DMS53 (cell line): ENCODE measurements at regions not wholly inside any gene's neighbourhood (a gene's known extent, or its start where the extent isn't known, plus 50 kb on each side); places are given as distances from the start of the nearest gene placed in this dataset.
"Not testable (repeated sequence)": the region's sequence is repeated elsewhere in the genome, so short reads cannot be mapped to it uniquely, and the experiment has no call there.

Experiments
- DNase-seq: peaks from one replicate; lab custom pipeline; 2025; lab: John Stamatoyannopoulos, UW

GRCh38 chr7:88614736-88615135 is 144.8 kb upstream of the ZNF804B start:
- no peak for DNase-seq

DNA sequence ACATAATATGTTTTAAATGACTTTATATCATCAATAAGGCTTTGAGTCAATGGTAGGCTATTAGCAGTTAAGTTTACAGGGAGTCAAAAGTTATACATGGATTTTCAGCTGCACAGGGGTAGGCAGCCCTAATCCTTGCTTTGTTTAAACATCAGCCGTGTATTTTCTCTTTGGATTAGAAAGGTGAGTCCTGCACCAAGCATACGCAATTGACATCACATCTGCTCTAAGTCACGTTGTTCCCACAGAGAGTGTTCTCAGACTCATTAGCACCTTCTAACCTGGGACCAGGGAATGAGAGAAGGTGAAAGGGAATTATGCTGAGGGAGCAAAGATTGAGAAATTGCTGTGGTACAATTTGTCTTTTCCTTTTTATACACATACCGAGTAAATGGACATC is 148.6 kb upstream of the ZNF804B start:
- no peak for DNase-seq

DNA sequence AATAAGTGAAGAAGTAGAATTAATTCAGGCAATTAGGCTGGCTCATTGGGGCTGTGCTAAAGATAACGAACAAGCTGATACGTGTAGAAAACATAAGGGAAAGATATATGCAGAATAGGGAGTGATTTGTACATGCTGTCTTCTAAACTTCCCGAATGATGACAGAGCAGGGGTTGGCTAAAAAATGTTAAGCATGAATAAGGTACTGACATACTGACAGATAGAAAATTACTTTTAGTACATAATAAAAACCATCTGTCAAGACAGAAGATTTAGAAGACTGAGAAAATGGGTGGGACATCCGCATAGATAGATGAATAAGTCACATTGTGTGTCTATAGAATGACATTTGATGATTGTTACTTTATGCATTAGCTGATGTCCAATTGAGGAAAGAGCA is 158.8 kb upstream of the ZNF804B start:
- DNase-seq: no peak

DNA sequence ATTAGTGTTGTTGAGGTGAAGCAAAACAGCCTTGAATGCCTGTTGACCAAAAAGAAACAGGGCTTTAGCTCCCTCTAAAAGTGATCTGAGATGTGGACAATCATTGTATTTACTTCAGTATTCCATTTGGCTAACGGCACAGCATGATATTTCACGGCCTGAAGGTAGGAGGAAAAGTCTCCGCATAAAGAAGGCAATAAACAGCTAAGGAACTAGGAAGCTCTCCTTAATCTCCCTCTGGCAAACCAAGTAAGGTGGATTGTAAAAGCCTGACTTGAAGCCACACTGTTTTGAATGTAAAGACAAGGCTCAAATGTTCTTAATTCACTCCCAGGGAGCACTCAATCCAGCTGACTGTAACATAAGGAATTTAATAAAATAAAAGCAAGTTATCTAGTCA is 160.0 kb upstream of the ZNF804B start:
- no peak for DNase-seq

- no peak for DNase-seq
Measured at GRCh38 chr7:88597941-88598425, 161.5 kb upstream of the ZNF804B start.

DNA sequence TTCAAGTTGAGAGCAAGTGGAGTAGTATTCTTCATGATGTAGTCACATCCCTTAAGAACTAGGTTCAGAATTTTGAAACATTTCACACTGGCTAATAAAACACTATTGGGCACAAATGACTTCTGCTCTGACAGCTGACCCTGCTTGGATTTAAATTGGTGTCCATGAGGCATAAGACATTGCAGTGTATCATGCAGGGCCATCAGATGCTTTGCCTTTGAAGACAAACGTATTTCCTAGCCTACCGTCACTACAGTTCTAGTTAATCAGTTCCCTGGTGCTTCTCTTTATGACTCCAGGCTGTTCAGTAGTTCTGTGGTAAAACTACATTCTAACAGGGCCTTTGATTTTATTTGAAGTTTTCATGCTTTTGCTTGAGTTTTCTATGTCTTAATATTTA is 168.5 kb upstream of the ZNF804B start:
- DNase-seq: no peak

DNA sequence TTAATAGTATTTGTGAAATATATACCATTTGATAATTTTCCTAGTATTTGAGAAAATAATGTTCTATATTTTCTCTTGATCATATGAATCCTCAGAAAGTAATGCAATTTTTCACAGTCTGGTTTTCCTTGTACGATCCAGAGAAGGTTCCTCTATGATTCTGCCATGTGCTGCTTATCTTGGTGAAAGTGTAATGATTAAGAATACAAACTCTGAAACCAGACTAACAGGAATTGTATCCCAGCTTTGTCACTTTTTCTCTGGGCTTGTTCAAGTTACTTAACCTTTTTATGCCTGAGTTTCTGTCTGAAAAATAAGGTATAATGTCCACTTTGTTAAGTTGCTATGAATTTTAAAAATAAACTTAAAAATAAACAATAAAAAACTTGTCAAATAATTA is 169.6 kb upstream of the ZNF804B start:
- no peak for DNase-seq

GRCh38 chr7:88586890-88587289 is 172.6 kb upstream of the ZNF804B start:
- DNase-seq: no peak

- DNase-seq: no peak
Measured at GRCh38 chr7:88586219-88586618, 173.3 kb upstream of the ZNF804B start.

DNA sequence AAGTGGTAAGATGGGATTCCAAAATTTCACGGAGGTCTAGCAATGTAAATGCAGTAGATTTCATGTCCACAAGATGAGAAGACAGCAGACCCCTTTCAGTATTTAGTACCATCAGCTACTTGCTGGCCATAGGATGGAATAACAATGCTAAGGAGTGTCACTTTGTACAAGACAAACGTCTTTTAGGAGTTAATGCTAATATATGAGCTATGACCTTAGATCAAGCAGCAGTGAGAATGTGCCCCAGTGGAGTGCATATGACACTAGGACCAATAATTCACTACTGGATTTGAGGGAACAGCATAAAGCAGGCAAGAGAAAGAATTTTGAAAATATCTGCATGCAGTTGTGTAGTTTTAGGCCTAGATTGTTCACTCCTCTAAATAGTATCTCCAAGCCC is 182.8 kb upstream of the ZNF804B start:
- DNase-seq: no peak

- DNase-seq: no peak
Measured at GRCh38 chr7:88566162-88566729, 193.3 kb upstream of the ZNF804B start.

DNA sequence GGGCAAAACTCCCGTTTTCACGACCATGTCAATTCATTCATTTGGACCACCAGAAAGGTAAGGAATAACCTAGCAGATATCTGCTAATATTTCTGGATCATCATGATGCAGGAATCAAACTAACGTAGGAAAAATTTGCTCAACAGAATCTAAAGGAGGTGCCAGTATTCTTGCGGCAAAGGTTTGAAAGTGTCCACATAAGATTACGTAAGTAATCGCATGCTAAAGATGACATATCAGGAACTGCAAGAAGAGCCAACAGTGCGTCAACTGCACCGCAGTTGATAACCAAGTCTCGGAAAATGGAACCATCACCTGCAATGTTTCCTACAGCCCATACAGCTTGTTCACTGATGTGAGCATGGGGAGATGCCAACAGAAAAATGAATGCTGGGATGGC is 194.1 kb upstream of the ZNF804B start:
- DNase-seq: no peak

GRCh38 chr7:88556441-88556840 is 203.1 kb upstream of the ZNF804B start:
- not testable (repeated sequence) for DNase-seq

- not testable (repeated sequence) for DNase-seq
Measured at GRCh38 chr7:88554847-88555246, 204.7 kb upstream of the ZNF804B start.

DNA sequence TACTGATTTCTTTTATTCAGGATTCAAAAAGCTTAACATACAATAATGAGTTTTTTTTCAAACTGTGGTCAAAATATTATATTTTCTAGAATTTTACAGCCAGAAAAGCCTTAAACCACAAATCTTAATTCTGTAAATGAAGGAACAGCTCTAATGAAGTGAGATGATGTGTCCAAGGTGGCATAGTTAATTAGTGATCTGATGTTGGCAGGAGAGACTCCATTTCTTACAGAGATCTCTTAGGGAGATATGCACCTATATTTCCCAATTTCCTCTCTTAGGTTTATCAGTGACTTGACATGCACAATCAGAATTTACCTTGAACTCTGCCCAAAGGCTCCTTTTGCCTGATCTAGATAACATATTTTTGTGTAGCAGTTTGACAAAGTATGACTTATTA is 211.1 kb upstream of the ZNF804B start:
- DNase-seq: no peak

DNA sequence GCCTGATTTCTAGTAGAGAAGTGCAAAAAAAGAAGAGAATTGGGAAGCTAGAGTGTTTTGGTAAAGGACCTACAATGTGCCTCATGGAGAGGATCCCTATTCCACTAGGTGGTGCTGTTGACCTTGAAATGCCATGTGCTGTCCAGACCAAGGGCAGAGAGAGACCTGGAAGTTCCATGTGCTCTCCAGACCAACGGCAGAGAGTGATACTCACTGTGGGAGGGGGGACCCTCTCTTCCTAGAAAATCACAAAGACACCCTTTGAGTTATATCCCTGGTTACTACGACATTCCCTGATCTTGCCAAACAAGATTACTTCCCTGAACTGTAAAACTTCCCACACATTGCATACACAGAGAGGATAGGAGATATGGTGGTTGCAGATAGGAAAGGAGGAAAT is 212.7 kb upstream of the ZNF804B start:
- peak; percentile 75 for DNase-seq

DNA sequence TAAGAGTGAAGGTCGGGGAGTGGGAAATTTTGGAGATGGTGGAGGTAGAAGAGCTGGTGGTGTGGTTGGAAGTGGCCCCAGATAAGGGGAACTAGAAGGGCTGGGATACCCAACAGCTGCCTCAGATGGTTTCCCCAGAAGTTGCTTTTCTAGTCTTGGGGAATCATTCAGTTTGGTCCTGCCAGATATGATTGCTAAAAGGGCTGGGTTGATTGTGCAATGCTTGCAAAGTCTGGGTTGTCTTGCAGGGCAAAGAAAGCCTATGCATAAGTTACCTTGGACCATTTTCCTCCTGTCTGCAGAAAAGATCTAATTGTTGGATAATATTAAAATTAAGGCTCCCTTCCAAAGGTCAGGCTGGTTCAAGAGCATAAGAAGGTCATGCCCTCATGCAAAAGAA is 213.8 kb upstream of the ZNF804B start:
- no peak for DNase-seq

DNA sequence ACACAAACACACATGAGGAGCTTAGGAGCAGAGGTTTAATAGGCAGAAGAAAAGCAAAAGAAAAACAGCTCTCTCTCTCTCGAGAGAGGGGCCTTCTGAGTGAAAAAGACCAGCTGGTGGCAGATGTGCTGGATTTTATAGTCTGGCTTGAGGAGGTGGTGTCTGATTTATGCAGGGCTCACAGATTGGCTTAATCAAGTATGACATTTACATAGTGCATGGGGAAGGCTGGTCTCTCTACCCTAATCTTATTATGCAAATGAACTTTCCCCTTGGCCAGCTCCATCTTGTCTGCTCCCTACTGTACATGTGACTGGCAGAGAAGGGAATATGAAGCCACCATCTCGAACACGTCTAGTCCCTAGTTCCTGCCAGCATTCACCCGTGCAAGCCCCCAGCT is 219.5 kb upstream of the ZNF804B start:
- no peak for DNase-seq

DNA sequence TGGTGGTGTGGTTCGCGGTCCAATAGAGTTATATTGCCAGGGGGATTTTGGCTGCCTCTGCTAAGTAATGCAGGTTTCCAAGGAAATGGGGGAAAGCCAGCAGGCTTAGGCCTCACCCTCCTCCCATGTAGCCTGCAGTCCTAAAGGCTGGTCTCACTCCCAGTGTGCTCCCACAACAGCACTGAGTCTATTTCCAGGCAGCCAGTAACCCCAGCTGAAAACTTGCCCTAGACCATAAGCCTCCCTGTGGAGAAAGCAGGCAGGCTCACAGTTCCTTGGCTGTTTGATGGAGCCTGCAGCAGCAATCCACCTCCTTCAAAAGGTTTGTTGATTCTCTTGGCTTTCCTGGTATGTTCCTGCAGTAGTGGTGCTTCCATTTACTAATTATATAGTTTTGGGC is 220.0 kb upstream of the ZNF804B start:
- DNase-seq: no peak

GRCh38 chr7:88523645-88524044 is 217.0 kb upstream of the STEAP4 start:
- DNase-seq: no peak

GRCh38 chr7:88522771-88523293 is 216.1 kb upstream of the STEAP4 start:
- peak; percentile 45 for DNase-seq

DNA sequence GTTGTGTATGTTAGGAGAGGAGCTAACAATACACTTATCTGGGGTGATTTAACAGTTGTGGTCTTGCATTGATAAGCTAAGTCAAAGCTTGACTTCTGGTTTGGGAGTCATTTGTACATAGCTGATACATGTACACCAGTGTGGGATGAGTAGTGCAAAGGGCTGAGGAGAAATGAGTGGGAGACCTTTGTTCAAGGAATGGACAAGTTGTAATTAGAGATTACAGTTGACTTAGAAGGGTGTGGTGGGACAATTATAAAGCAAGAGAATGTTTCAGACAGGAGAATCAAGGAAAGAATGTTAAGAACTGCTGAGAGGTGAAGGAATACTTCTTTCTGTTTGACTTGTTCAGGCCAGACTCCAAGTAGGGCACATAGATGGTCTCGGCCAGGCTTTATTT is 209.7 kb upstream of the STEAP4 start:
- no peak for DNase-seq

DNA sequence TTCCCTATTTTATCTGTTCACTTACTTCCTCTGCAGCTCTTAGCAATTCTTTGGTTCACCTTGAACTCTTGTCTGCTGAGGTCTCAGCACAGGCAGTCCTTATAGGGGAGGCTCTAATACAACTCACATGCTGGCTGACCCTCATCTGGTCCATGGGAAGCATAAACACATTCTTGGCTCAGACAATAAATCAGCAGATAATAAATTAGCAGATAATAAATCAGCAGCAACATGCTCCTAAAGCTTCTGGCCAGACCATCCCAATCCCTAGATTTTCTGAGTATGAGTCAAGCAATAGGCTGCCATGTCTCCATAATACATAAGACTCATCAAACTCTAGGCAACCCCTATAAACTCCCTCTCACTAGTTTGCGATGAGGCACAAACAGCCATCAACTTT is 208.6 kb upstream of the STEAP4 start:
- no peak for DNase-seq

GRCh38 chr7:88509341-88509740 is 202.6 kb upstream of the STEAP4 start:
- DNase-seq: no peak
